HG03066 (cell line): ENCODE measurements at regions not wholly inside any gene's neighbourhood (a gene's known extent, or its start where the extent isn't known, plus 50 kb on each side); places are given as distances from the start of the nearest gene placed in this dataset.
"Not testable (repeated sequence)": the region's sequence is repeated elsewhere in the genome, so short reads cannot be mapped to it uniquely, and the experiment has no call there.

Experiments used
- ATAC-seq: cut with Tn5 transposase; IDR thresholded peaks from one replicate; pipeline ENCODE4 v1.9.1; 2021; ENCODE audit warnings: low read depth; ENCODE audit not compliant: unreplicated experiment

GRCh38 chr5:82525626-82526025 is 247.5 kb upstream of the RPS23 start:
- no peak for ATAC-seq

GRCh38 chr5:82523633-82524032 is 245.5 kb upstream of the RPS23 start:
- ATAC-seq, result no peak

- no peak for ATAC-seq
Measured at GRCh38 chr5:82522897-82523296, 244.7 kb upstream of the RPS23 start.

- no peak for ATAC-seq
Measured at GRCh38 chr5:82521431-82522051, 243.4 kb upstream of the RPS23 start.

- ATAC-seq, result no peak
Measured at GRCh38 chr5:82519558-82519957, 241.4 kb upstream of the RPS23 start.

- ATAC-seq, result no peak
Measured at GRCh38 chr5:82517544-82518075, 239.5 kb upstream of the RPS23 start.

GRCh38 chr5:82513738-82514137 is 235.6 kb upstream of the RPS23 start:
- no peak for ATAC-seq

- ATAC-seq, result no peak
Measured at GRCh38 chr5:82512025-82512424, 233.9 kb upstream of the RPS23 start.

- no peak for ATAC-seq
Measured at GRCh38 chr5:82511134-82511533, 233.0 kb upstream of the RPS23 start.

- ATAC-seq, result no peak
Measured at GRCh38 chr5:82509762-82510161, 231.6 kb upstream of the RPS23 start.

GRCh38 chr5:82506390-82506789 is 228.2 kb upstream of the RPS23 start:
- not testable (repeated sequence) for ATAC-seq

- no peak for ATAC-seq
Measured at GRCh38 chr5:82499725-82500244, 221.6 kb upstream of the RPS23 start.

GRCh38 chr5:82497242-82497641 is 219.1 kb upstream of the RPS23 start:
- no peak for ATAC-seq

- ATAC-seq, result no peak
Measured at GRCh38 chr5:82494942-82495341, 216.8 kb upstream of the RPS23 start.

GRCh38 chr5:82493221-82493620 is 215.1 kb upstream of the RPS23 start:
- no peak for ATAC-seq

- no peak for ATAC-seq
Measured at GRCh38 chr5:82491397-82491796, 213.2 kb upstream of the RPS23 start.

GRCh38 chr5:82489683-82490082 is 211.5 kb upstream of the RPS23 start:
- ATAC-seq, result no peak

GRCh38 chr5:82487131-82487530 is 209.0 kb upstream of the RPS23 start:
- no peak for ATAC-seq

- ATAC-seq, result no peak
Measured at GRCh38 chr5:82480331-82480730, 202.2 kb upstream of the RPS23 start.

GRCh38 chr5:82476155-82476554 is 198.0 kb upstream of the RPS23 start:
- ATAC-seq, result no peak

- ATAC-seq, result no peak
Measured at GRCh38 chr5:82473262-82473661, 195.1 kb upstream of the RPS23 start.

GRCh38 chr5:82470185-82470994 is 192.2 kb upstream of the RPS23 start:
- ATAC-seq, result no peak
